NCI-H345 (cell line): ENCODE measurements at regions not wholly inside any gene's neighbourhood (a gene's known extent, or its start where the extent isn't known, plus 50 kb on each side); places are given as distances from the start of the nearest gene placed in this dataset.
A peak's percentile ranks its signal among the peaks of the same experiment; 100 is the strongest.

Experiments used
- DNase-seq: peaks from one replicate; lab custom pipeline; 2025; lab: John Stamatoyannopoulos, UW

- no peak for DNase-seq
Measured at GRCh38 chr3:177816667-177817208, 619.5 kb upstream of the TBL1XR1 start.

GRCh38 chr3:177817751-177818150 lies 620.5 kb upstream of the TBL1XR1 start:
- no peak for DNase-seq

- DNase-seq: no peak
Measured at GRCh38 chr3:177818712-177819240, 621.5 kb upstream of the TBL1XR1 start.

- DNase-seq: no peak
Measured at GRCh38 chr3:177820683-177821316, 623.5 kb upstream of the TBL1XR1 start.

DNA sequence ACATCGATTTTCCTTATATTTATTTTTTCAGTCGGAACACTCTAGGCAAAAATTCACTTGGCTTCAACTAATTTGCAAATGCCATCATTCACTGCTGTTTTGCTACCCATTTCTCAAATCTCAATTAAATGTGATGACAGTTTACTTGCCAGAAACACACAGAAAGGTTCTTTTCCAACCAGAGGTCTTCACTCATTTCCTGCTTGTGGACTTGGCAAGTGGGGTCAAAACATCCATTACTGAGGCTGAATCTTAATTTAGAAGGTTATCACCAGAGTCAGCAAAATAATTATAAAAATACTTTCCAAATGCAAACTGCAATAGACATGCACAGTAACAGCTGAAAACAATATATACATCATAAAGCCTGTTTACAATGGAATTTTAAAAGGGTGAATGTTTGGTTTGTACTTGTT lies 625.4 kb upstream of the TBL1XR1 start:
- no peak for DNase-seq

DNA sequence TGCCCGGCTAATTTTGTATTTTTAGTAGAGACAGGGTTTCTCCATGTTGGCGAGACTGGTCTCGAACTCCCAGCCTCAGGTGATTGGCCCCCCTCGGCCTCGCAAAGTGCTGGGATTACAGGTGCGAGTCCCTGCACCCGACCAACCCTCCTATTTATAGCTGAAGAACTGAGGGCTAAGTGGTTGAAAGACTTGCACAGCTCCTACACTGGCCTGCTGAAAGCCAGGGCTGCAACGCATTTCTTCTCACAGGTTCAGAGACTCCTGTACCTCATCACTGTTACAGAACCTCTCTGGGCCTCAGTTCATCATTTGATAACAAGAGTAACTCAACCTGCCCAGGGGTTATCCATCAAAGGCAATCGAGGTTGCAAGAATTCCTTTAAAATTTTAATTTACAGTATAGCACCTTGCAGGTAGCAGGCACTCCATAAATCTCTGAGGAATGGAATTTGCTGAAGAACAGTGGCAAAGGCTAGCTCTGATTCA lies 626.5 kb upstream of the TBL1XR1 start:
- no peak for DNase-seq

DNA sequence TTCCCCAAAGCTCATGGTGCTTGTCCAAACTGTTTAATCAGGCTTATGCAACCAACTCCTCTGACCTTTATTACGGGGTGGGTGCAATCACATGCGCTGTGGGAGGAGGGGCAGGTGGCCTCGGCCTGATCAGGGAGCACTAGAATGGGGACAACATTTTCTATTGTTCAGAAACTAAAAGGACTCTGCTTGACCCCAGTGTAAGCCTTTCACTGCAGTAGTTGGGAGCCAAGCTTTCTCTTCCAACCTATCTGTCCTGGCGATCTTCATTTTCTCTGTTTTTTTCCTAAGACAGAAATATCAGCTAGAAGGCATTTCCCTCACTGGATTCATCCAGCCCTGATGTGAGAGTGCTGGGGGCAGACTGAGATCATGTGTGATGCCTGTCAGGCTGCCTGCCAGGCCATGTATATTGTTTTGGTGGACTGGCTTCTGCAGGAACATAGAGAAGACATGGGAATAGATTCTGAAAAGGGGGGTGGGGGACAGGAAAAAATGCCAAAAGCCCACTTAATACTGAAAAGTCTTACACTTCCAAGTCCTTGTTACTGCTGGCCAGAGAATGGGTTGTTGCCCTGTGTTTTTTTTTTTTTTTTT lies 627.0 kb upstream of the TBL1XR1 start:
- DNase-seq: peak; percentile 81

- peak; percentile 81 for DNase-seq
Measured at GRCh38 chr3:177824841-177825240, 627.6 kb upstream of the TBL1XR1 start.

- no peak for DNase-seq
Measured at GRCh38 chr3:177826253-177826652, 629.0 kb upstream of the TBL1XR1 start.

- no peak for DNase-seq
Measured at GRCh38 chr3:177827511-177828207, 630.4 kb upstream of the TBL1XR1 start.

GRCh38 chr3:177828208-177828565 lies 630.9 kb upstream of the TBL1XR1 start:
- no peak for DNase-seq

DNA sequence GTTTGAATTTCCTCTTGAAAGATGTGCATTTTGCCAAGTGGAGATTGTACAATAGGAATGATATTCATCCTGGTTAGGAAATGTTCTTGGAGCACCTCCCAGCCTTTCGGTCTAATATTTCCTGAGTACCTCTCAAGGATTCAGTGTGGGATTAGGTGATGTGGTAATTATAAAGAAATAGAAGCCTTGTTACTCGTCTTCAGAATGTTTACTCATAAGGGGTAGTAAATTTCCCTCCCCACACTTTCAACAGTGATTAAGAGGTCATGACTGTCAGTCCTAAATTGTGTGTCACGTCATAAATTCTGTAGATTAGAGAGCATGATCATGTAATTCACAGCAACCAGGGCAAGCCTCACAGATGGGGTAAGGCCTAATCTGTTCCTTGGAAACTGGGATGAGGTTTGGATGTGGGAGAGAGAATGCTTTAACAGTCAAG lies 633.1 kb upstream of the TBL1XR1 start:
- no peak for DNase-seq

- DNase-seq: no peak
Measured at GRCh38 chr3:177831361-177831760, 634.1 kb upstream of the TBL1XR1 start.

DNA sequence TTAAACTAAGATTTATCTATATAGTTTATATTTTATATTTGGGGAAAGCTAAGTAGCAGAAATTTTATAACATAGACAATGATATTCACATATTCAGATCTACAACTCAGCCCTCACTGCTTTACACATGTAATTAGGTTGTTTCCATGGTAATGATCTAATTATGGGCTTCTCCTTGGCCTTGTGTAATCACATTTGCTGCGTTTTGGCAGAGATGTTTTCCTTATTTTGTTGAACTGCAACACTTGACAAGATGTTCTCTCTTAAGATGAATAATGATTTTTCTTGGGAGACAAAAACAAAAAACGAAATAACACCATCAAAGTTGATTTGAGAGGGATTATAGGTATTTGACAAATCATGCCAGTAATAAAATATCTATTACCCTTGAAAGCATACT lies 635.6 kb upstream of the TBL1XR1 start:
- DNase-seq: peak; percentile 16

- DNase-seq: peak; percentile 70
Measured at GRCh38 chr3:177833332-177833731, 636.0 kb upstream of the TBL1XR1 start.

GRCh38 chr3:177835008-177835407 lies 637.7 kb upstream of the TBL1XR1 start:
- DNase-seq: peak; percentile 71

DNA sequence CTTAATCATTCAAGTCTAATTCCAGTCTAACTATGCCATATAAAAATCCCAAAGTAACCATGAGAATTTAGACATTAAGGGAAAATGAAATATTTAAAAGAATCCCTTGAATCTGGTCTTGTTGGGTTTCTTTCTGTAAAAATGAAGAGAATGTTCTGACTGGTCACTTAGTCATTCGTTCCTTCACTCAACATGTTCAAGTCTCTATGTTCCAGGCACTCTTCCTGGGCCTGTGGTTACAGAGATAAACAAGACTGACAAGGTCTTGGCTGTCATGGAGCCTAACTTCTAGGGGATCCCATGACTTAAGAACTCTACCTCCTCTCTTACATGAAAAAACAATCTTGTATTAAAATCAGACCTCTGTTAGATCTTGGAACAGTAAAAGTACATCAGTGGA lies 638.6 kb upstream of the TBL1XR1 start:
- DNase-seq: no peak

DNA sequence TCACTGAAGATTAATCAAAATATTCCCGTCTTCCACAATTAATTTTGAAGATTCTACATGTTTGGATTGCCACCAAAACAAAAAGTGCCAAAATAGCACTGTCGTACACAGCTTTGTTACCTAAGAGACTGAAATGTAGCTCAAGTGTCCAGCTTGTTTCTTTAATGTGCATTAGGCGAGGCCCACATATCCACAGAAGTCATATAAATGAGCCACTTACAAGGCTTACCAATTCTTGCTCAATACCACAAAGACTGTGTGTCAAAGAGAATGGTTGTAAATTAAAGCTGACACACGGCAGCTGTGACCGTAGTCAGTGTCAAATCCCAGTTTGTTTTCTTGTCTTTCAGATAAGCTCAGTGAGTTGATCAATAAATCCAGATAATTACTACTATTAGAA lies 639.4 kb upstream of the TBL1XR1 start:
- DNase-seq: no peak

DNA sequence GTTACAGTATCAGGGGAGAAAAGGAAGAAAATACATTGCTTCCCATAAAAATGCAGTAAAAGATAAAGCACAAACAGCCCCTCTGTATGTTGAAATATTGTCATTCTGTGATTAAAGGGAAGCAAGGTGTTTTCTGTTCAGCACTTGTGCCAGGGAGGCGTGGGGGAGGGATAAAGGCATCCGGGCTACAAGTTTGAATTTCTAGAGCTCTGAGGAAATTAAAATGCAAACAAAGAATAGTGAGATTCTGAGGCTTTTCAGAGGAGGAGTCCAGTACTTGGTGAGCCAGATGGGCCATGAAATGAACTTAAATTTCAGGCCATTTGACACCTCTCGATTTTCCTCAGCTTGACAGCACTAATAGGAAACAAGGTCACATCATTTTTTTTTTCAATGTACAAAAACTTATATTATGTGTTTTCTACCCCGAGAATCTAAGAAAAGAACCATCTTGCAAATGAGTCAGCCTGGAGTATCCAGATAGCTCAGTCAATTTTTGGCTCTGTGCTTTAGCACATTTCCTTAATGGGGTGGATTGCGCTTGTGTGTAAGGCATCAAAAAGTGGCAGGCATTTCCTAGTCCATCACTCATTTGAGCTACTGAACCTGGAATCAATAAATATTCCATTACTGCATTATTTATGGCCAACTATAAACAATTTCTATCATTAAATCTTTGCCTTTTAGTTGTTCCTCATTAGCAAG lies 640.8 kb upstream of the TBL1XR1 start:
- no peak for DNase-seq

- no peak for DNase-seq
Measured at GRCh38 chr3:177838766-177839350, 641.6 kb upstream of the TBL1XR1 start.

DNA sequence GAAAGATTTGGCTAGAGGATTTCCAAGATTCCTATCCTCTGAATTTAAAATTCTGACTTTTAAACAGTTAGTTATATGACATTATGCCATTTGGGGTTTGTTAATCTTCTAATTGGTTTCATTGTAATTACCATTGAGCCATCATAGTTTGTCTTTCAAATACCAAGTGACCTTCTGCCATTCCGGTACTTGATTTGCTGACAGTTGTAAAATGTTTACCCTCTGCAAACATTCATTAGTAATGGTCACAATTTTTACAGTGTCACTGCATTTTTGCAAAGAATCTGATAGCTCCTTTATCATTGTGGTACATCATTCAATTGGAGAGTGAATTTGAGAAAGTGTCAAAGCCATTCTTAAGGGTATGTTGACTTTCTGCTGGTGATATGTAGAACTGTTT lies 645.0 kb upstream of the TBL1XR1 start:
- DNase-seq: no peak
